ENCODE measurements at regions not wholly inside any gene's neighbourhood (a gene's known extent, or its start where the extent isn't known, plus 50 kb on each side); places are given as distances from the start of the nearest gene placed in this dataset.

- Histone ChIP-seq H3K9ac (no peak overlapping the region), H2AFZ (ENCODE audit: low read depth) (no peak overlapping the region), H3K36me3 (ENCODE audit: insufficient read depth) (no peaks in the 10 kb centered on the region), H3K27ac (no peak overlapping the region), H3K79me2 (ENCODE audit: insufficient read depth, low read depth) (no peaks in the 10 kb centered on the region), H4K20me1 (ENCODE audit: insufficient read depth) (no peaks in the 10 kb centered on the region), H3K27me3 (ENCODE audit: insufficient read depth, low read depth) (no peaks in the 10 kb centered on the region), H3K4me2 (no peak overlapping the region), H3K4me3 (IDR thresholded peaks at IDR 0.05; ENCODE audit: insufficient read depth, low read depth, low read length) (no peak overlapping the region), H3K4me1 (ENCODE audit: low read depth, poor library complexity, severe bottlenecking) (no peaks in the 10 kb centered on the region)
- TF ChIP-seq, protein P1, sequence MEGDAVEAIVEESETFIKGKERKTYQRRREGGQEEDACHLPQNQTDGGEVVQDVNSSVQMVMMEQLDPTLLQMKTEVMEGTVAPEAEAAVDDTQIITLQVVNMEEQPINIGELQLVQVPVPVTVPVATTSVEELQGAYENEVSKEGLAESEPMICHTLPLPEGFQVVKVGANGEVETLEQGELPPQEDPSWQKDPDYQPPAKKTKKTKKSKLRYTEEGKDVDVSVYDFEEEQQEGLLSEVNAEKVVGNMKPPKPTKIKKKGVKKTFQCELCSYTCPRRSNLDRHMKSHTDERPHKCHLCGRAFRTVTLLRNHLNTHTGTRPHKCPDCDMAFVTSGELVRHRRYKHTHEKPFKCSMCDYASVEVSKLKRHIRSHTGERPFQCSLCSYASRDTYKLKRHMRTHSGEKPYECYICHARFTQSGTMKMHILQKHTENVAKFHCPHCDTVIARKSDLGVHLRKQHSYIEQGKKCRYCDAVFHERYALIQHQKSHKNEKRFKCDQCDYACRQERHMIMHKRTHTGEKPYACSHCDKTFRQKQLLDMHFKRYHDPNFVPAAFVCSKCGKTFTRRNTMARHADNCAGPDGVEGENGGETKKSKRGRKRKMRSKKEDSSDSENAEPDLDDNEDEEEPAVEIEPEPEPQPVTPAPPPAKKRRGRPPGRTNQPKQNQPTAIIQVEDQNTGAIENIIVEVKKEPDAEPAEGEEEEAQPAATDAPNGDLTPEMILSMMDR (conservative IDR thresholded peaks at IDR 0.05; ENCODE audit: low read depth, low read length) = no peak
Measured at GRCh38 chr2:19473350-19473749, 114.9 kb upstream of the OSR1 start.

DNA sequence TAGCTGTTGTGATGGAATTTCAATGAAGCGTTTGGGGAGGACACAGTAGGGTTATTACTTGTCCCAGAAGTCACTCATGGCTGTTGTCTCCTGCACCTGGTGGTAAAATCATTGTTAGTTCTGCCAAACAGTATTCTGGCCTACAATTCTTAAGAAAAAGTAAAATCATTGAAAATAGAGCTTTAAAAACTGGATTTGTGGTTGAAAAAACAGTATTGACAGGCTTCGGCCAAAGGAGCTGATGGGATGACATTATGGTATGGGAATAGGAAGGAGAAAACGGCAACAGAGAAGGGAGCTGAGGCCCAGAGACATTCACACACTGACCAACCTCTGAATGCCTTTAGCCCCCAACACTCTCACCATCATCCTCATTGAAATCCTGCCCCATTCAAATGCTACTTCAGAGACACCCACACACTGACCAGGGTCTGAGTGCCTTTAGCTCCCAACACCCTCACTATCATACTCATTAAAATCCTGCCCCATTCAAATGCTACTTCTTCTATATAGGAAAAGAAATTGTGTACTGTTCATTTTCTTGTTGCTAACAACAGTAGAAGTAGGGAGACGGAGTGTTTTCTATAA lies 114.1 kb upstream of the OSR1 start:
- H2AFZ ChIP-seq (ENCODE audit: low read depth) = no peak overlapping the region

GRCh38 chr2:19471491-19471890 lies 113.1 kb upstream of the OSR1 start:
- Histone ChIP-seq H3K36me3 (ENCODE audit: insufficient read depth) (no peaks in the 10 kb centered on the region), H3K27ac (no peak overlapping the region), H3K79me2 (ENCODE audit: insufficient read depth, low read depth) (no peaks in the 10 kb centered on the region), H4K20me1 (ENCODE audit: insufficient read depth) (no peaks in the 10 kb centered on the region), H3K9ac (no peak overlapping the region), H3K27me3 (ENCODE audit: insufficient read depth, low read depth) (no peaks in the 10 kb centered on the region), H3K4me3 (IDR thresholded peaks at IDR 0.05; ENCODE audit: insufficient read depth, low read depth, low read length) (no peak overlapping the region), H2AFZ (ENCODE audit: low read depth) (no peak overlapping the region), H3K4me1 (ENCODE audit: low read depth, poor library complexity, severe bottlenecking) (no peaks in the 10 kb centered on the region), H3K4me2 (no peak overlapping the region)
- TF ChIP-seq, protein P1 (conservative IDR thresholded peaks at IDR 0.05; ENCODE audit: low read depth, low read length) = no peak

More for the DNA sequence above, 114.1 kb upstream of the OSR1 start:
- Histone ChIP-seq H3K9ac (no peak overlapping the region), H3K79me2 (ENCODE audit: insufficient read depth, low read depth) (no peaks in the 10 kb centered on the region), H3K4me2 (no peak overlapping the region), H3K36me3 (ENCODE audit: insufficient read depth) (no peaks in the 10 kb centered on the region), H3K4me3 (IDR thresholded peaks at IDR 0.05; ENCODE audit: insufficient read depth, low read depth, low read length) (no peak overlapping the region), H3K27ac (no peak overlapping the region), H4K20me1 (ENCODE audit: insufficient read depth) (no peaks in the 10 kb centered on the region), H3K4me1 (ENCODE audit: low read depth, poor library complexity, severe bottlenecking) (no peaks in the 10 kb centered on the region), H3K27me3 (ENCODE audit: insufficient read depth, low read depth) (no peaks in the 10 kb centered on the region)
- TF ChIP-seq, protein P1 (conservative IDR thresholded peaks at IDR 0.05; ENCODE audit: low read depth, low read length) = no peak

DNA sequence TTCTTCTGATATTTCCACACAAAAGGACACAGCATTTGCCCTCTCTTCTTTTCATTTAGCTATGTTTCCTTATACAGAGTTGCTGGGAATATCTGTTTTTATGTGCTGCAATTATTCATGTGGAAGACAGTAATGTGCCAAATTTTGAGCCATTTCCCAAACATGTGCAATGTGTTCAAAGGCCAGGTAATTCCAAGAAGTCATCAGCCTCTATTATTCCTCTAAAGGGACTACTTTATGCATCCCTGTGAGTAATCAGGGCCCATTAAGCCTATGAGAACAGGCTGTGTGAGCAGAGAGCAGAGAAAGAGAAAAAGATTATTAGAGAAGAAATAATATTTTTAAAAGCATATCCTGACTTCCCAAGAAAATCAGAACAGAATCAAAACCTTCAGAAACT lies 107.6 kb upstream of the OSR1 start:
- no peaks in the 10 kb centered on the region for H3K79me2 ChIP-seq (ENCODE audit: insufficient read depth, low read depth)
- H4K20me1 ChIP-seq (ENCODE audit: insufficient read depth) = no peaks in the 10 kb centered on the region
- no peak overlapping the region for H3K4me2 ChIP-seq
- no peak overlapping the region for H3K27ac ChIP-seq
- no peaks in the 10 kb centered on the region for H3K4me1 ChIP-seq (ENCODE audit: low read depth, poor library complexity, severe bottlenecking)
- H3K36me3 ChIP-seq (ENCODE audit: insufficient read depth) = no peaks in the 10 kb centered on the region
- H3K4me3 ChIP-seq (IDR thresholded peaks at IDR 0.05; ENCODE audit: insufficient read depth, low read depth, low read length) = no peak overlapping the region
- no peak overlapping the region for H3K9ac ChIP-seq
- no peaks in the 10 kb centered on the region for H3K27me3 ChIP-seq (ENCODE audit: insufficient read depth, low read depth)
- TF ChIP-seq, protein P1 (conservative IDR thresholded peaks at IDR 0.05; ENCODE audit: low read depth, low read length) = no peak
- no peak overlapping the region for H2AFZ ChIP-seq (ENCODE audit: low read depth)

Data from KMS-11 (cell line).